ENCODE measurements at regions not wholly inside any gene's neighbourhood (a gene's known extent, or its start where the extent isn't known, plus 50 kb on each side); places are given as distances from the start of the nearest gene placed in this dataset.

DNA sequence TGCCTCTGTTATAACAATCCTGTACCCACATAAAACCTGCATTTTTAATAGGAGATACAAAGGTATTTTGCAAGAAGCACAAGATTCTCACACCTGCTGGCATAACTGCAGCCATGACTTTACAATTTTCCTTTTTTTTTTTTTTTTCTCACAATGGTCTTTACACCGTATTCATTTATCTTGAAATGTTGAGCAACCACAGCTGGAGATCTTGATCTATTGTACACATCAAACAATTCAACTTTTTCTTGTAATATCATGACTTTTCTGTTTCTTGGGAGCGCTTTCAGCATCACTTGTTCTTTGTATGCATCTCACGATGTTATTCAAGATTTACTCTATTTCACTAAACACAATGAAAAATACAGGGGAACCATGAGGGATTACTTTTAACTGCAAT lies 651.4 kb downstream of the KCNT2 start:
- POLR2A ChIA-PET, result no interaction called here
- DNase-seq (ENCODE audit: low read depth, low spot score) (no peak), FAIRE-seq (no peak)
- dilution Hi-C loops (cut with MboI; ENCODE audit: extremely low pct_ligation_motif_present, low sequenced_read_pairs), result no loop called here
- BruUV-seq (replicated peaks), result no TSS peak
- H3K4me2 ChIP-seq (ENCODE audit: insufficient read depth, low read length), result no peak overlapping the region
- H3K27me3 ChIP-seq (ENCODE audit: control insufficient read depth in 2 of 2, insufficient read depth in 2 of 2, low read length in 2 of 2), result no peaks in the 10 kb centered on the region
- no peak overlapping the region for H3K4me3 ChIP-seq (replicated peaks in 1 of 3; ENCODE audit: insufficient read depth in 1 of 3, low read depth in 1 of 3, low read length in 3 of 3)
- H3K79me2 ChIP-seq (ENCODE audit: control insufficient read depth, insufficient read depth, low read length), result no peaks in the 10 kb centered on the region
- H3K36me3 ChIP-seq (ENCODE audit: control insufficient read depth in 2 of 2, extremely low read depth in 1 of 2, insufficient read depth in 2 of 2, low read length in 2 of 2), result no peaks in the 10 kb centered on the region
- no peak overlapping the region for H2AFZ ChIP-seq (ENCODE audit: low read depth, low read length)
- no peaks in the 10 kb centered on the region for H3K4me1 ChIP-seq (ENCODE audit: control insufficient read depth, extremely low read depth, insufficient read depth, low read length)
- H3K9ac ChIP-seq (replicated peaks; ENCODE audit: extremely low read depth, insufficient read depth, low read length), result no peak overlapping the region
- H4K20me1 ChIP-seq (replicated peaks; ENCODE audit: control insufficient read depth, extremely low read depth, insufficient read depth, low read length), result no peaks in the 10 kb centered on the region
- no peaks in the 10 kb centered on the region for H3K9me1 ChIP-seq (replicated peaks; ENCODE audit: control insufficient read depth, extremely low read depth, insufficient read depth, low read length)
- intact Hi-C loops (cut with micrococcal nuclease), result no loop called here
- no peak overlapping the region for H3K27ac ChIP-seq (ENCODE audit: insufficient read depth, low read depth, low read length)
- H3K9me3 ChIP-seq (replicated peaks; ENCODE audit: control insufficient read depth, insufficient read depth, low read length), result no peaks in the 10 kb centered on the region
- TF ChIP-seq MAX (IDR thresholded peaks at IDR 0.05; ENCODE audit: insufficient read depth, insufficient read length), result no peak
- no peak for TF ChIP-seq GATA2 (IDR thresholded peaks at IDR 0.05; ENCODE audit: insufficient read depth, insufficient read length, low read depth, low read length)
- TF ChIP-seq FOS (IDR thresholded peaks at IDR 0.05; ENCODE audit: borderline replicate concordance, insufficient read depth, low read length), result no peak
- no peak for TF ChIP-seq POLR2A (IDR thresholded peaks at IDR 0.05; ENCODE audit: low read depth, low read length)
- no peak for TF ChIP-seq MYC (IDR thresholded peaks at IDR 0.05; ENCODE audit: low read depth, low read length)
- TF ChIP-seq CTCF (IDR thresholded peaks at IDR 0.05; ENCODE audit: extremely low read depth in 1 of 2, insufficient read depth in 1 of 2, low read depth in 1 of 2, low read length in 2 of 2), result no peak
- TF ChIP-seq POLR2AphosphoS5 (IDR thresholded peaks at IDR 0.05; ENCODE audit: insufficient read depth, low read depth, low read length), result no peak
- no peak for TF ChIP-seq JUN (IDR thresholded peaks at IDR 0.05; ENCODE audit: borderline replicate concordance, insufficient read depth, insufficient read length, low read depth)
- TF ChIP-seq EZH2 (IDR thresholded peaks at IDR 0.05; ENCODE audit: borderline replicate concordance, low read depth, low read length, severe bottlenecking), result no peak
- CTCF ChIA-PET, result no interaction called here
